Superior temporal gyrus (tissue), 1 donor: ENCODE measurements at regions not wholly inside any gene's neighbourhood (a gene's known extent, or its start where the extent isn't known, plus 50 kb on each side); places are given as distances from the start of the nearest gene placed in this dataset.

Experiments used
- DNase-seq: peaks from one replicate; pipeline ENCODE4 v3.0.0-alpha.2; 2016; ENCODE audit errors: extremely low spot score

DNA sequence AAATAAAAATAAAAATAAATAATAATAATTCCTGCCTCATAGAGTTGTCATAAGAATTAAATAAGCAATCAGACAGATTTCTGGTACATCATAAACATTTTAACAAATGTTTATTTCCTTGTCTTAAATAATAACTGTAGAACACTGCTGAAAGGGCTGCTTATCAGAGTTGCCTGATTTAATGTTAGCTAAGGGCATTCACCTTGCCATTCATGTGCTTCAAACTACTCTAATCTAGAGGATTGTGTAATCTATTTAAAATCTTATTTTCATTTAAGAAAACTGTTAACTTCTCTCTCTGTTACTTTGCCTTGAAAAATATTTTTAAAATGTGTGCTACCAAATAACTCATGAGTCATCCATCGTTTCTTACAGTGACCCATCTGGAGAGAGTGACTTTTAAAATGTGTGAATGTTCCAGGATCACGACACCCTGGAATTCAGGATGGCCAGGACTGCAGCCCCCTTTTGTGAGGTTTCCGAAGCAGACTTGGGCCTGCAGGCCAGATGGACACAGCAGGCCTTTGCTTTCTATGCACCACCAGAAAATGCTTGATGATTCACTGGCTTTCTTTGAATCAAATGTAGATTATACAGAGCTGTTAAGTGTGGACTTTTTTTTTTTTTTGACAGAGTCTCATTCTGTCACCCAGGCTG is 109.1 kb upstream of the TNS3 start:
- peak; percentile 49 for DNase-seq

GRCh38 chr7:47689558-47689957 is 107.6 kb upstream of the TNS3 start:
- no peak for DNase-seq

GRCh38 chr7:47688311-47689100 is 106.6 kb upstream of the TNS3 start:
- DNase-seq: peak; percentile 38

- DNase-seq: no peak
These were observed 103.9 kb upstream of the TNS3 start for GRCh38 chr7:47685712-47686376.

- no peak for DNase-seq
These were observed 103.2 kb upstream of the TNS3 start for GRCh38 chr7:47685151-47685550.

GRCh38 chr7:47684728-47685127 is 102.8 kb upstream of the TNS3 start:
- no peak for DNase-seq

GRCh38 chr7:47683485-47683898 is 101.6 kb upstream of the TNS3 start:
- DNase-seq: no peak

DNA sequence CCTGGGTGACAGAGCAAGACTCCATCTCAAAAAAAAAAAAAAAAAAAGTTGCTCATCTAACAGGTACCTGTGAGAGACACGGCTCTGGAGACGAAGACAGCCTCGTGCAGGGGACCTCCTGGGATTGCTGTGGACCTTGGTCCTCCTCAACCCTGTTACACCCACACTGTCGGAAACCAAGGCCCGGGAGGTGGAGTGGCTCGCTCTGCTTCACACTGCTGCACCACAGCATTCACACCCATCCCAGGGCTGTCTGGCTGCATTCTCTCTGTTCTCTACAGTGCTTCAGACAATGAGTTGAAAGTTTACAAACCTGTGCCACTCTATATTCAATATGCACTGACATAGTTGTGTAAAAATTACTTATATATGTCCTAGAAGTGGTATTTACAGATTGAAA is 101.0 kb upstream of the TNS3 start:
- DNase-seq: no peak

GRCh38 chr7:47681249-47681810 is 99.4 kb upstream of the TNS3 start:
- DNase-seq: no peak

- no peak for DNase-seq
These were observed 96.9 kb upstream of the TNS3 start for GRCh38 chr7:47678641-47679380.

DNA sequence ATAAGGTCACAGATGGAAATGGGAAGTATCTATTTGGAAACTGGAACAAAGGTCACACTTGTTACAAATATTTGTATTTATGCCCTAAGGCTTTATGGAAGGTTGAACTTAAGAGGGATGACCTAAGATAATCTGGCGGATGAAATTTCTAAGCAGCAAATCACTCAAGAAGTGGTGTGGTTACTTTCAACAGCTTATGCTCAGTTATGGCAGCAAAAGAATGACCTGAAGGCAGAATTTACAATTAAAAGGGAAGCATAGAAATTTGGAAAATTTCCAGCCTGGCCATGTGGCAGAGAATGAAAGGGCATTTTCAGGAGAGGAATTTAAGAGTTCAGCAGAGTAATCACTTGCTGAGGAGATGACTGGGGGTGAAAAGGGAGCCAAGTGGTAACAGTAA is 95.8 kb upstream of the TNS3 start:
- DNase-seq: no peak

DNA sequence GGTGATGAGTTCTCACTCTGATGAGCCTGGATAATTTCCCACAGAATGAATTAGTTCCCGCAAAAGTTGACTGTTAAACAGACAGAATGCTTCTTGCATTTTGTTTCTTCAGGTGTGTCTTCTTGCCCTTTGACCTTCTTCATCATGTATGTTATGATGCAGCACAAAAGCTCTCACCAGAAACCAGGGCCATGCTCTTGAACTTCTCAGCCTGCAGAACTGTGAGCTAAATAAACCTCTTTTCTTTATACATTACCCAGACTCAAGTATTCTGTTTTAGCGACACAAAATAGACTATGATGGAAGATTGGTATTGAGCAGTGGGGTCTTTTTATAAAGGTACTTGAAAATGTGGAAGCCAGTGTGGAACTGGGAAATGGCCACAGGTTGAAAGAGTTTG is 95.2 kb upstream of the TNS3 start:
- no peak for DNase-seq

DNA sequence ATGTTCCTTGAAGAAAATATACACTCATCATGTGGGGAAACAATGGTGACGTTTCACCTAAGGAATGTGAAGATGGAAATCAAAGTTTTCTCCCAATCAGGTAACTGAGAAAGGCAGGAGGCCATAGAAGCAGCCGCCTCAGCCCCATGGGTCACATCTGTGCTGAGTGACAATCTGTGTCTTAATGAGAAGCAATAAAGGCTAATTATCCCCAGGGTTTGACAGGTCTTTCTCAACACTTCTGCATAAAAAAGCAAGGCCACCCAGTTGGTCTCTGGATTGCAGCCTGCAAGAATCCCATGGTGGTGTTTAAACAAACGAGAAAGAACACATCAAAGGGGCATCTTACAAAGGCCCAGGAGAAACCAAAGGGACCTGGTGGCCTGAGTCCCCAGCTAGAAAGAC is 91.1 kb upstream of the TNS3 start:
- DNase-seq: no peak

- no peak for DNase-seq
These were observed 90.4 kb upstream of the TNS3 start for GRCh38 chr7:47672271-47672791.

- no peak for DNase-seq
These were observed 89.4 kb upstream of the TNS3 start for GRCh38 chr7:47671358-47671757.

GRCh38 chr7:47670729-47671128 is 88.8 kb upstream of the TNS3 start:
- no peak for DNase-seq

GRCh38 chr7:47669901-47670384 is 88.0 kb upstream of the TNS3 start:
- DNase-seq: no peak

DNA sequence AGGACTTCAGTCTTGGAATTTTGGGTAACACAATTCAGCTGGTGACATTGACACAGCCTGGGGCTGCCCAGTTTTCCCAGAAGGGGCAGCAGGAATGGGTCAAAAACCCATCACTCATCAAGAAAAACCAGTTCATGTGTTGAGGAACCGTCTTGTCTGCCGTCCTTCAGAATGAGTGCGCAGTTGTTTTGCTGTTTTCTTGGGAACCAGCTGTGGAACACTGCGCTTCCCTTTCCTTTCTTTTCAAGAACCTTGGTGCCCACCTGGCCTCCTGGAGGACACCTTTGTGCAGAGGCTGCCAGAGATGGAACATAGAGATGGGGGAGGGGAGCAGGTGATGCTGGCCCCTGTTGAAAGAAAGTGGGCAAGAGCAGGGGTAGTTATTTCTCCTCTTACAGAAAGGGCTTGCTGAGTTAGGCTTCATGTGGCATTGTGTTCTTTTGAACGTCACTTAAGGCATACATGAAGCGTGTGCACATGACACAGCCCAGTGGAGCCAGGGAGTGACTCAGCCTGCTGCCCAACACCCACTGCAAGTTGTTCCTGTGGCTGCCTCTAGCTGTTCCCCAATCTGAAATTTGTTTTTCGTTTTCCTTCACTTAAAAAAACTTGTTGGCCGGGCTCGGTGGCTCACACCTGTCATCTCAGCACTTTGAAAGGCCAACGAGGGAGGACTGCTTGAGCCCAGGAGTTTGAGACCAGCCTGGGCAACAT is 87.4 kb upstream of the TNS3 start:
- DNase-seq: peak; percentile 55

DNA sequence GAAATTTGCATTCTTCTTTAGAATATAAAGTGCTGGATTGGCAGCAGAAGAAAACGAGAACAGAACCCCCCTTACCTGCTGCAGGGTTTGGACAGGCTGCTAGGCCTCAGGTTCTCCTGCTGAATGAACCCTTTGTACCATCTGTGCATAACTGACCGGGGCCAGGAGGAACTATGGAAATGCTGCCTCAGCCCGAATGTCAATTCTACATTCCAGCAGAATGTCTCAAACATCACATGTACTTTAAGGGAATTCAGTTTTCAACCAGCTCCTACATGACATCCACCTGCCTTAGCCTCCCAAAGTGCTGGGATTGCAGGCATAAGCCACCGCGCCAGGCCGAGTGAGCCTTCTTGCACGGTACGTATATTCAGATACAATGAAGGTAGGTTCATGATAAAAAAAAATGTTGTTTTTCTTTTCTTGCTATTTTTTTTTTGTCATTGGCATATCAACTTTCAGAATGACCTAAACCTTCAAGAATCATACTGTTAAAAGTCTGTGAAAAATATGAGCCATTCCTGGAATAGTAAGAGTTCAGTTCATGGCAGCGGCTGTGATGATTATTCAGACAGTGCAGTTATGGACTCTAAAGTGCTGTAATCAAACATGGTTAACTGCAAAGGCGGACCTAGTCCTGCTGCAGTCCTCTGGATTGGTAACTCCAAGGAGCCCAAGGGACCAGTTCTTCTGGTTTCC is 84.4 kb upstream of the TNS3 start:
- no peak for DNase-seq

- no peak for DNase-seq
These were observed 82.8 kb upstream of the TNS3 start for GRCh38 chr7:47664650-47665195.
